IMR-90 (cell line): ENCODE measurements at regions not wholly inside any gene's neighbourhood (a gene's known extent, or its start where the extent isn't known, plus 50 kb on each side); places are given as distances from the start of the nearest gene placed in this dataset.

Source experiments
- ATAC-seq: fragments of 200-7000 bp; cut with Tn5 transposase; 2 replicates; pipeline ENCODE4 v1.9.1; 2020; ENCODE audit warnings: low read depth, mild to moderate bottlenecking, moderate library complexity
- BruUV-seq: library from RNA; stranded (reverse); fragments of 400-500 nt; replicated peaks from 2 replicates; lab custom pipeline; 2021; lab: Mats Ljungman, UMichigan
- CTCF ChIA-PET: fragments of 300-600 bp; formaldehyde crosslinking; extraction: SDS; loops from one replicate; lab custom pipeline; 2021; ENCODE audit warnings: antibody characterized with exemption; lab: Yijun Ruan, JAX
- POLR2A ChIA-PET: fragments of 300-600 bp; sonication (Branson Sonifier 250); formaldehyde crosslinking; loops from one replicate; lab custom pipeline; 2022; ENCODE audit warnings: antibody characterized with exemption; ENCODE audit not compliant: unreplicated experiment; lab: Charles Lee
- DNase-seq: peaks from one replicate; pipeline ENCODE4 v3.0.0; 2013
- H2AFZ ChIP-seq: replicated peaks from 2 replicates; pipeline ENCODE3; 2013; ENCODE audit warnings: low read length, mild to moderate bottlenecking; ENCODE audit not compliant: poor library complexity
- H2AK5ac ChIP-seq: 2 replicates; pipeline ENCODE4 v1.6.1; 2013; ENCODE audit warnings: low read depth, low read length, inconsistent platforms
- H2AK9ac ChIP-seq: replicated peaks from 2 replicates; pipeline ENCODE3; 2013; ENCODE audit warnings: mild to moderate bottlenecking, low read depth, low read length, moderate library complexity; ENCODE audit not compliant: poor library complexity
- H2BK120ac ChIP-seq: 2 replicates; pipeline ENCODE4 v1.6.1; 2013; ENCODE audit warnings: low read depth, low read length, inconsistent platforms
- H2BK15ac ChIP-seq: 3 replicates; pipeline ENCODE4 v1.6.1; 2013; ENCODE audit warnings: low read depth, low read length, inconsistent platforms
- H2BK20ac ChIP-seq: 2 replicates; pipeline ENCODE4 v1.6.1; 2013; ENCODE audit warnings: low read depth, mild to moderate bottlenecking, inconsistent platforms, low read length, moderate library complexity
- H2BK5ac ChIP-seq: 2 replicates; pipeline ENCODE4 v1.6.1; 2013; ENCODE audit warnings: mild to moderate bottlenecking, low read depth, low read length, inconsistent platforms; ENCODE audit not compliant: poor library complexity, severe bottlenecking
- H3K14ac ChIP-seq: replicated peaks from 2 replicates; pipeline ENCODE4 v1.6.1; 2013; ENCODE audit warnings: low read depth, low read length, inconsistent platforms
- H3K18ac ChIP-seq: 2 replicates; pipeline ENCODE4 v1.6.1; 2013; ENCODE audit warnings: low read depth, low read length, control low read depth
- H3K23ac ChIP-seq: 2 replicates; pipeline ENCODE4 v1.6.1; 2013; ENCODE audit warnings: low read depth, low read length, inconsistent platforms
- H3K27ac ChIP-seq: 2 replicates; pipeline ENCODE4 v1.5.1; 2013; ENCODE audit warnings: mild to moderate bottlenecking, control low read depth, low read length; ENCODE audit not compliant: insufficient read depth
- H3K27me3 ChIP-seq: 2 replicates; pipeline ENCODE4 v1.6.1; 2013; ENCODE audit warnings: low read length; ENCODE audit not compliant: control insufficient read depth, insufficient read depth
- H3K36me3 ChIP-seq: 2 replicates; pipeline ENCODE4 v1.6.1; 2013; ENCODE audit warnings: low read length, mixed read lengths; ENCODE audit not compliant: control insufficient read depth, insufficient read depth
- H3K4ac ChIP-seq: 2 replicates; pipeline ENCODE4 v1.6.1; 2013; ENCODE audit warnings: low read depth, low read length, inconsistent platforms
- H3K4me1 ChIP-seq: 2 replicates; pipeline ENCODE4 v1.6.1; 2013; ENCODE audit warnings: low read length, mixed read lengths; ENCODE audit not compliant: control insufficient read depth, insufficient read depth
- H3K4me2 ChIP-seq: 2 replicates; pipeline ENCODE4 v1.6.1; 2013; ENCODE audit warnings: low read depth, mild to moderate bottlenecking, control low read depth, low read length, moderate library complexity
- H3K4me3 ChIP-seq: 2 replicates; pipeline ENCODE4 v1.5.1; 2013; ENCODE audit warnings: low read depth, mild to moderate bottlenecking, control low read depth, low read length, moderate library complexity; ENCODE audit not compliant: insufficient read depth
- H3K56ac ChIP-seq: 2 replicates; pipeline ENCODE4 v1.6.1; 2013; ENCODE audit warnings: low read length, inconsistent platforms; ENCODE audit not compliant: insufficient read depth; ENCODE audit errors: extremely low read depth
- H3K79me1 ChIP-seq, 2 experiments: 2 replicates each; pipeline ENCODE4 v1.6.1; 2013; ENCODE audit warnings: low read length in 2 of 2, inconsistent platforms in 1 of 2, low read depth in 1 of 2
- H3K9ac ChIP-seq: 2 replicates; pipeline ENCODE4 v1.6.1; 2013; ENCODE audit warnings: low read depth, low read length, control low read depth
- H3K9me1 ChIP-seq: 2 replicates; pipeline ENCODE4 v1.6.1; 2013; ENCODE audit warnings: low read length, inconsistent platforms; ENCODE audit not compliant: insufficient read depth
- H3K9me3 ChIP-seq: 2 replicates; pipeline ENCODE4 v1.6.1; 2013; ENCODE audit warnings: low read length; ENCODE audit not compliant: control insufficient read depth, insufficient read depth
- H4K20me1 ChIP-seq: 2 replicates; pipeline ENCODE4 v1.6.1; 2013; ENCODE audit warnings: low read length, inconsistent platforms; ENCODE audit not compliant: insufficient read depth
- H4K5ac ChIP-seq: 2 replicates; pipeline ENCODE4 v1.6.1; 2013; ENCODE audit warnings: mild to moderate bottlenecking, low read depth, low read length, control low read depth
- H4K8ac ChIP-seq, 2 experiments: 2 replicates each; pipeline ENCODE4 v1.6.1; 2013; ENCODE audit warnings: low read depth in 2 of 2, low read length in 2 of 2, control low read depth in 1 of 2, inconsistent platforms in 1 of 2
- H4K91ac ChIP-seq: 2 replicates; pipeline ENCODE4 v1.6.1; 2013; ENCODE audit warnings: low read depth, low read length, inconsistent platforms; ENCODE audit not compliant: insufficient read depth
- FOS ChIP-seq: fragments of 150-350 bp; IDR thresholded peaks from 2 replicates; pipeline ENCODE4 v1.6.1; 2016; ENCODE audit warnings: low read depth, low read length
- WGBS, 2 experiments: methylation state at CpG; one replicate each; pipeline versions ENCODE4 v1.1.5 to v1.1.7; 2013; ENCODE audit warnings: missing lambda C conversion rate in 2 of 2; ENCODE audit not compliant: insufficient read length in 1 of 2; ENCODE audit errors: extremely low coverage in 2 of 2; 5-methylcytosine and 5-hydroxymethylcytosine counted together
- dilution Hi-C: fragments of 300-500 bp; cut with HindIII; formaldehyde crosslinking; loops from one replicate; pipeline ENCODE4 v1.14.3; 2018; ENCODE audit warnings: low sequenced_read_pairs; ENCODE audit not compliant: unreplicated experiment
- in situ Hi-C: fragments of 300-500 bp; cut with MboI; formaldehyde crosslinking; loops from 3 replicates; pipeline ENCODE4 v1.14.3; 2019; ENCODE audit warnings: low sequenced_read_pairs, inconsistent platforms, mixed read lengths
- intact Hi-C: fragments of 100-400 bp; cut with micrococcal nuclease; formaldehyde crosslinking; loops from 2 replicates; pipeline ENCODE4 v1.10.0; 2022

DNA sequence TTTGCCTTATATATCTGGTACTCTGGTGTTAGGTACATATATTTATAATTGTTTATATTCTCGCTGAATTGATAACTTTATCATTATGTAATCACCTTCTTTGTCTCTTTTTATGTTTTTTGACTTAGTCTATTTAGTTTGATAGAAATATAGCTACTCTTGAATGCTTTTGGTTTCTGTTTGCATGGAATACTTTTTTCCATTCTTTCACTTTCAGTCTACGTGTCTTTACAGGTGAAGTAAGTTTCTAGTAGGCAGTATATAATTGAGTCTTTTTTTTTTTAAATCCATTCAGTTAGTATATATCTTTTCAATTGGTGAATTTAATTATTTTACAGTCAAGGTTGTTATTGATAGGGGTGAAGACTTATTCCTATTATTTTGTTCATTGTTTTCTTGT, 131.7 kb downstream of the PSAT1 start:
- CTCF ChIA-PET = no interaction called here
- H3K27ac ChIP-seq = no peak overlapping the region
- H4K8ac ChIP-seq = no peak overlapping the region
- H2BK5ac ChIP-seq = no peak overlapping the region
- no peaks in the 10 kb centered on the region for H3K9me1 ChIP-seq
- in situ Hi-C loops = loop anchor here (25.0 kb wide), 1 partner anchor 709 kb away; no protein-coding TSS in a partner anchor
- no peak overlapping the region for H3K9ac ChIP-seq
- no TSS peak for BruUV-seq
- H3K4me1 ChIP-seq = no peaks in the 10 kb centered on the region
- intact Hi-C loops = no loop called here
- TF ChIP-seq FOS = no peak
- no peaks in the 10 kb centered on the region for H3K36me3 ChIP-seq
- WGBS, 2 experiments = no CpG with 5 or more reads among the region's 2 CpGs
- no peaks in the 10 kb centered on the region for H3K9me3 ChIP-seq
- no peak overlapping the region for H2AK9ac ChIP-seq
- H3K4me2 ChIP-seq = no peak overlapping the region
- DNase-seq = no peak
- H3K56ac ChIP-seq = no peak overlapping the region
- no peak overlapping the region for H3K4ac ChIP-seq
- H2AK5ac ChIP-seq = no peak overlapping the region
- POLR2A ChIA-PET = no interaction called here
- ATAC-seq = no peak
- no peaks in the 10 kb centered on the region for H4K20me1 ChIP-seq
- no peak overlapping the region for H4K91ac ChIP-seq
- no peaks in the 10 kb centered on the region for H3K79me1 ChIP-seq
- no peak overlapping the region for H2BK15ac ChIP-seq
- H2BK120ac ChIP-seq = no peak overlapping the region
- no peak overlapping the region for H3K14ac ChIP-seq
- no peaks in the 10 kb centered on the region for H3K27me3 ChIP-seq
- no peak overlapping the region for H2AFZ ChIP-seq
- no peak overlapping the region for H3K18ac ChIP-seq
- dilution Hi-C loops = no loop called here
- H2BK20ac ChIP-seq = no peak overlapping the region
- no peak overlapping the region for H3K4me3 ChIP-seq
- H4K5ac ChIP-seq = no peak overlapping the region
- no peak overlapping the region for H3K23ac ChIP-seq
